Peyer's patch (tissue), 4 donors: ENCODE measurements at regions not wholly inside any gene's neighbourhood (a gene's known extent, or its start where the extent isn't known, plus 50 kb on each side); places are given as distances from the start of the nearest gene placed in this dataset.

Experiments
- DNase-seq, 3 donors: peaks; one replicate each; pipeline ENCODE4 v3.0.0-alpha.2; 2017 to 2019
- H3K27ac ChIP-seq, 4 donors: fragments of 200-600 bp; sonication (generic); one replicate each; pipeline ENCODE4 v1.5.1; 2016 to 2019
- H3K27me3 ChIP-seq, 2 donors: fragments of 200-600 bp; sonication (generic); one replicate each; pipeline ENCODE4 v1.5.1; 2019
- H3K36me3 ChIP-seq, 3 donors: fragments of 200-600 bp; sonication (generic); one replicate each; pipeline ENCODE4 v1.5.1; 2016 to 2019
- H3K4me1 ChIP-seq, 4 donors: fragments of 200-600 bp; sonication (generic); one replicate each; pipeline ENCODE4 v1.5.1; 2016 to 2019
- H3K4me3 ChIP-seq, 4 donors: fragments of 200-600 bp; sonication (generic); 1 replicate in 3 of 4; 2 replicates in 1 of 4; pipeline ENCODE4 v1.5.1; 2016 to 2019; ENCODE audit warnings: mild to moderate bottlenecking in 1 of 4
- H3K9me3 ChIP-seq, 4 donors: fragments of 200-600 bp; sonication (generic); one replicate each; pipeline ENCODE4 v1.5.1; 2016 to 2019; ENCODE audit warnings: mild to moderate bottlenecking in 1 of 4
- POLR2A ChIP-seq, 2 donors: fragments of 450-650 bp; IDR thresholded peaks; one replicate each; pipeline ENCODE4 v1.5.1; 2017; ENCODE audit warnings: antibody characterized with exemption in 2 of 2, mild to moderate bottlenecking in 2 of 2, moderate library complexity in 2 of 2
- TF ChIP-seq, protein P1 (sequence below), 6 experiments: fragments of 450-650 bp in 4 of 6; fragments of 200-600 bp in 2 of 6; sonication (generic) in 1 of 6; IDR thresholded peaks; one replicate each; pipeline ENCODE4 v1.5.1; 2017 to 2019; ENCODE audit warnings: antibody characterized with exemption in 6 of 6, mild to moderate bottlenecking in 3 of 6, moderate library complexity in 1 of 6

DNA sequence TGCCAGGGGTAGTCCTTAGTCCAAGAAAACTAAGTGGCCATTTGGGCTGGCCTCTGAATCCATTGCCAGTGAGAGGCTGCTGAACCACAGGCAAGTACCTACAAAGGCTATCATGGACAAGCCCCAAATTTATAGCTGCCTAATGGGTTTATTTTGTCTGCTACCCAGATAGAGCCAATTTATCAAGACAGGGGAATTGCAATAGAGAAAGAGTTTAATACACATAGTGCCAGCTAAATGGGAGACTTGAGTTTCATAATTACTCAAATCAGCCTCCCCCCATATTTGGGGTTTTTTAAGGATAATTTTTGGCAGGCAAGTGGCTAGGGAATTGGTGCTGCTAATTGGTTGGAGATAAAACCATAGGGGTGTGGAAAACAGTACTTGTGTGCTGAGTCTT is 73.1 kb upstream of the BMP2K start:
- no peak for TF ChIP-seq POLR2A (IDR thresholded peaks at IDR 0.05)
- TF ChIP-seq, protein P1, sequence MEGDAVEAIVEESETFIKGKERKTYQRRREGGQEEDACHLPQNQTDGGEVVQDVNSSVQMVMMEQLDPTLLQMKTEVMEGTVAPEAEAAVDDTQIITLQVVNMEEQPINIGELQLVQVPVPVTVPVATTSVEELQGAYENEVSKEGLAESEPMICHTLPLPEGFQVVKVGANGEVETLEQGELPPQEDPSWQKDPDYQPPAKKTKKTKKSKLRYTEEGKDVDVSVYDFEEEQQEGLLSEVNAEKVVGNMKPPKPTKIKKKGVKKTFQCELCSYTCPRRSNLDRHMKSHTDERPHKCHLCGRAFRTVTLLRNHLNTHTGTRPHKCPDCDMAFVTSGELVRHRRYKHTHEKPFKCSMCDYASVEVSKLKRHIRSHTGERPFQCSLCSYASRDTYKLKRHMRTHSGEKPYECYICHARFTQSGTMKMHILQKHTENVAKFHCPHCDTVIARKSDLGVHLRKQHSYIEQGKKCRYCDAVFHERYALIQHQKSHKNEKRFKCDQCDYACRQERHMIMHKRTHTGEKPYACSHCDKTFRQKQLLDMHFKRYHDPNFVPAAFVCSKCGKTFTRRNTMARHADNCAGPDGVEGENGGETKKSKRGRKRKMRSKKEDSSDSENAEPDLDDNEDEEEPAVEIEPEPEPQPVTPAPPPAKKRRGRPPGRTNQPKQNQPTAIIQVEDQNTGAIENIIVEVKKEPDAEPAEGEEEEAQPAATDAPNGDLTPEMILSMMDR (IDR thresholded peaks at IDR 0.05), result no peak
- peaks cover 0 to 8% (median 3%) of the 10 kb centered on the region in 4 donors for H3K9me3 ChIP-seq
- no peak overlapping the region for H3K27ac ChIP-seq
- no peak overlapping the region for H3K4me3 ChIP-seq
- H3K27me3 ChIP-seq, result no peaks in the 10 kb centered on the region
- H3K4me1 ChIP-seq, result peaks cover 0 to 18% (median 5%) of the 10 kb centered on the region in 4 donors
- no peak for DNase-seq
- no peaks in the 10 kb centered on the region for H3K36me3 ChIP-seq

DNA sequence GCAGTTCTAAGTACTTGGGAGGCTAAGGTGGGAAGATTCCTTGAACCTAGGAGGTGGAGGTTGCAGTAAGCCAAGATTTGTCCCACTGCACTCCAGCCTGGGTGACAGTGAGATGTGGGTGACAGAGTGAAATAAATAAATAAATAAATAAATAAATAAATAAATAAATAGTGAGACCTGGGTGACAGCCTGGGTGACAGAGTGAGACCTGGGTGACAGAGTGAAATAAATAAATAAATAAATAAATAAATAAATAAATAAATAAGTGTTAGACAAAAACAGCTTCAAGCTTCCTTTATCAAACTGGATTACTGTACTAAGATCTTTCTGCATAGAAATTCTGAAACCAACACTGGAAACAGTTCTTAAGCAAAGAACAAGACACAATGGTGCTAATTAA is 71.8 kb upstream of the BMP2K start:
- Histone ChIP-seq H3K9me3 (peaks cover 0 to 8% (median 3%) of the 10 kb centered on the region in 4 donors), H3K27me3 (no peaks in the 10 kb centered on the region), H3K4me1 (peaks cover 0 to 18% (median 5%) of the 10 kb centered on the region in 4 donors), H3K36me3 (no peaks in the 10 kb centered on the region), H3K4me3 (no peak overlapping the region), H3K27ac (no peak overlapping the region)
- no peak for DNase-seq
- TF ChIP-seq POLR2A (IDR thresholded peaks at IDR 0.05), result no peak
- TF ChIP-seq, protein P1 (IDR thresholded peaks at IDR 0.05), result no peak

DNA sequence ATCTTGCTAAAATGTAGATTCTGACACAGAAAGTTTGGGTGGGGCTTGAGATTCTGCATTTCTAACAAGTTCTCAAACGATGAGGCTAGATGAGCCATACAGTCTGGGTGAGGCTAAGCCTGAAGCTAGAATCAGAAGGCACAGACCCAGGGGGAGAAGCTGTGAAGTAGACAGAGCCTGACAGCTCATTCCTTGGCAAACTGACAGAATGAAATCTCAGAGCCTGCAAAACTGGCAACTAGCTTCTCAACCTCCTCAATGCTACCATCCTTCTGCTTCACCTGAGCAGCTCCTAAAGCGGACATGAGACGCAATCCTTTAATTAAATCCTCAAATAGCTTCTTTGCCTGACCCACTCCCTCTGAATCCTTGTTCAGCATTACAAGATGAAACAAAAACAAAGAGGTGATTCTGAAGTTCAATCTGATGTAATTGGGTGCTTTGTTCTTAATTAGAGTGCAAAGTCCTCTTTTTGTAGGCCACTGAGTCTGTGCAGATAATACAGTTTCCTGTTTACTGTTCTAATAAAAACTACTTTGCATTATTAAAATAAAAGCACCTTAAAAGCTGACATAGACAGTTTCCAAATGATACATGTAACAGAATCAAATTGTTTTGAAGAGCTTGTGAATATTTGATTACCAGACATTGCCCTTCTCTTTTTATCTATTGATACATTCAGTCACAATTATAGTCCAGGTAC is 71.0 kb upstream of the BMP2K start:
- Histone ChIP-seq H3K36me3 (no peaks in the 10 kb centered on the region), H3K27ac (peak overlapping the region in 2 of 4 donors; percentile 4 to 58), H3K4me1 (peaks cover 0 to 18% (median 5%) of the 10 kb centered on the region in 4 donors), H3K9me3 (peaks cover 0 to 8% (median 3%) of the 10 kb centered on the region in 4 donors), H3K27me3 (no peaks in the 10 kb centered on the region), H3K4me3 (no peak overlapping the region)
- no peak for DNase-seq
- TF ChIP-seq, protein P1 (IDR thresholded peaks at IDR 0.05), result peak in 1 of 6 experiments; percentile 2
- no peak for TF ChIP-seq POLR2A (IDR thresholded peaks at IDR 0.05)

DNA sequence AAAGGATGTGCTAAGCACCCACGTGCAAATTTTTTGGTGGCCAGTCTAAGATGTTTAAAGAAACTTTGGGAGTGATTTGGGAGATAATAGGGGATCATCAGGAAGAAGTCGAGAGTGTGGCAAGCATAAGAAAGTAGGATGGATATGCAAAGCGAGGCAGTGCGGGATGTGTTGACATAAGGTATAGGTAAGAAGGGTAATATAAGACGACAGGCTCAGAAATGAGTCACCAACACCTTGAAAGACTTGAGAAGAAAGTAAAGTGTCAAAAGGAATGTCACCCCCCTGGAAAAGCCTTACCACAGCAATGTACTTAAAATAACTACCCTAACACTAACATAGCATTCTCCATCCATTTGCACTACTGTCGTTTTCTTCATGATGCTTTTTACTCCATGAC is 69.8 kb upstream of the BMP2K start:
- no peak overlapping the region for H3K27ac ChIP-seq
- no peak overlapping the region for H3K4me3 ChIP-seq
- peaks cover 0 to 18% (median 5%) of the 10 kb centered on the region in 4 donors for H3K4me1 ChIP-seq
- H3K27me3 ChIP-seq, result no peaks in the 10 kb centered on the region
- no peaks in the 10 kb centered on the region for H3K36me3 ChIP-seq
- no peak for TF ChIP-seq POLR2A (IDR thresholded peaks at IDR 0.05)
- TF ChIP-seq, protein P1 (IDR thresholded peaks at IDR 0.05), result no peak
- DNase-seq, result no peak
- peaks cover 0 to 8% (median 3%) of the 10 kb centered on the region in 4 donors for H3K9me3 ChIP-seq

DNA sequence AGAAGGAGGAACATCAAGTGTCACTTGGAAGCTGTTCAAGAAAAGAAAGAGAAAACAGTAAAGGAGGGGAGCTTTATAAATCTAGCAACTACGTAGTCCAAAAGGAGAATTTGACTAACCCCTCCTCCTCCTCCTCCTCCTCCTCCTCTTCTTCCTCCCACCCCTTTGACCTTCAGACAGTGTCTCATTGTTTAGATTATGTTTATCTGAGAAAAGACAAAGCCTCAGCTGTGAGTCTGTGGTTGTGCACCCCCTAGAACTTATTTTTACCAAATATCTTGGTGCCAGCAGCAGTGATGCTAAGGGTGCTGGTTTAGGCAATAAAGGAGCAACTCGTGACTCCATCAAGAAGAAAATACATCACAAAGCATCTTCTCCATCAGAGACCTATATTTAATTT is 68.9 kb upstream of the BMP2K start:
- peaks cover 0 to 8% (median 3%) of the 10 kb centered on the region in 4 donors for H3K9me3 ChIP-seq
- no peak for DNase-seq
- no peak overlapping the region for H3K4me3 ChIP-seq
- H3K36me3 ChIP-seq, result no peaks in the 10 kb centered on the region
- H3K27ac ChIP-seq, result no peak overlapping the region
- peaks cover 0 to 18% (median 5%) of the 10 kb centered on the region in 4 donors for H3K4me1 ChIP-seq
- no peaks in the 10 kb centered on the region for H3K27me3 ChIP-seq
- TF ChIP-seq POLR2A (IDR thresholded peaks at IDR 0.05), result no peak
- TF ChIP-seq, protein P1 (IDR thresholded peaks at IDR 0.05), result no peak
